Astrocyte of the spinal cord (primary cell): ENCODE measurements at regions not wholly inside any gene's neighbourhood (a gene's known extent, or its start where the extent isn't known, plus 50 kb on each side); places are given as distances from the start of the nearest gene placed in this dataset.

Experiments used
- DNase-seq: peaks from one replicate; pipeline ENCODE4 v3.0.0; 2011; ENCODE audit warnings: low read depth, low spot score
- H3K4me3 ChIP-seq: 2 replicates; pipeline ENCODE4 v1.5.1; 2011; ENCODE audit warnings: low read depth, mild to moderate bottlenecking, low read length, moderate library complexity
- CTCF ChIP-seq: IDR thresholded peaks from 2 replicates; pipeline ENCODE4 v1.5.1; 2012; ENCODE audit warnings: low read depth, mild to moderate bottlenecking, low read length, inconsistent platforms
- in situ Hi-C: cut with HindIII; loops from 2 replicates; pipeline ENCODE4 v1.10.0; 2017; ENCODE audit warnings: low sequenced_read_pairs

- no peak for TF ChIP-seq CTCF
- no peak overlapping the region for H3K4me3 ChIP-seq
- no peak for DNase-seq
- in situ Hi-C loops: no loop called here
Measured at GRCh38 chr15:96219681-96220080, 110.8 kb upstream of the NR2F2 start.

DNA sequence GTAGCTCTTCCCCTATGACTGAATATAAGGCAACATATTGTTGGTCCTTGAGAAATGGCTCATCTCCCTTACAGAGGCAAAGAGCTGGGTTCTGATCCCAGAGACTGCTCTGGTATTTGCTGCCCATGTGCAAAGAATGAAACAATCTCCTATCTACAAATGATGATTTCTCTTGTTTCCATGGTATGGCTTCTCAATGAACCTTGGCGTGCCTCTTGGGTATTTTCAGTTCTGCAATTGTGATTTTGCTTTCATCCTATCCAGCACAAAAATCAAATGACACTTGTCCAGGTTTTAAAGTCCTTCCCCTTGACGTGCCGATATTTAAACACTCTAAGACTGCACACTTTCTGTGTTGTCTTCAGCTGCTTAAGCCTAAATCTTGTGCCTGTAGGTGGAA, 109.8 kb upstream of the NR2F2 start:
- TF ChIP-seq CTCF: no peak
- DNase-seq: no peak
- H3K4me3 ChIP-seq: no peak overlapping the region
- in situ Hi-C loops: no loop called here

DNA sequence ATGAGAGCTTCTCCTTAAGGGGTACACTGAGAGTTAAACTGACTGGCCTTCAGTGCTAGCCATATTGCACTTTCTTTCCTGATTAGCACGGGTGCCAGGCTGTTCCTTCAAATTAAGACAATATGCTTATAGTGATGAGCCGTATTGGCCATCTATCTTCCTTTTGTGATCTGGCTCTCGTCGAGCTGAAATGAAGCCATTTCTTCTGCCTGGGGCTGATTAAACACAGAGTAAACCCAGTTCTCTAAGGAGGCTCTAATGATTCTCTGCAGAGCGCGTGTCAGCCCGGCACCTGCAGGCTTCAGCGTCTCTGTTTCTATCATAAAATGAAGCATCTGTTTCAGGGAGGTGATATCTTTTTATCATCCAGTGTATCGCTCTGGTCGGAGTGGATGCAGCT, 107.5 kb upstream of the NR2F2 start:
- in situ Hi-C loops: no loop called here
- H3K4me3 ChIP-seq: no peak overlapping the region
- TF ChIP-seq CTCF: no peak
- no peak for DNase-seq

- no peak for TF ChIP-seq CTCF
- DNase-seq: no peak
- in situ Hi-C loops: no loop called here
Measured at GRCh38 chr15:96223939-96224338, 106.6 kb upstream of the NR2F2 start.

DNA sequence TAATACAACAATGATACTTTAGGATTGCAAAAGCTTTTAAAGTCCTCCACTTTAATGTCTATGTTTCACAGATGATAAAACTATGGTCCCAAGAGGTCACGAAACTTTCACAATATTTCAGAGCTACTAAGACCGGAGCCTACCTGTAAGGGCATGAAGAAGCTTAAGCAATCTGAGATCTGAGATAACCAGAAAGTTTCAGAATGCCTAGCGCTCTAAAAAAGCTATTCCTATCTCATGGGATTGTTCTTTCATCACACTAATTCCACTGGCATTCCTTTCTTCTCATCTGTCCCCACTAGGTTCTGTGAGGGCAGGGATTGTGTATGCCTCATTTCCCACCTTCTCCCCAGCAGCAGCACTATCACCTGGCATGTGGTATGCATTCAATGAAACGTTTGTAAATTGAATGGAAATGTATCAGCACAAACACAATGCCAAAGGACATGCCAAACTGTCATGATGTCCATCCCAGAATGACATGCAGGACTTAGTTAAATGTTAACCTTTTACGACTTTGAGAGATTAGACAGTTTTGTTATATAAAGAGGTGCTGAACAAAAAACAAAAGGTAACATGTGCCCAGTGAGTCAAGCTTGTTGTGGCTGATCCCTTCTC, 104.7 kb upstream of the NR2F2 start:
- in situ Hi-C loops: no loop called here

More at GRCh38 chr15:96223939-96224338, 106.6 kb upstream of the NR2F2 start:
- no peak overlapping the region for H3K4me3 ChIP-seq

GRCh38 chr15:96230526-96231181, 99.8 kb upstream of the NR2F2 start:
- in situ Hi-C loops: no loop called here
- peak; percentile 49 for DNase-seq
- H3K4me3 ChIP-seq: no peak overlapping the region
- no peak for TF ChIP-seq CTCF

More for the DNA sequence above, 104.7 kb upstream of the NR2F2 start:
- TF ChIP-seq CTCF: no peak
- DNase-seq: no peak
- H3K4me3 ChIP-seq: no peak overlapping the region
